PC-9 (cell line): ENCODE measurements at regions not wholly inside any gene's neighbourhood (a gene's known extent, or its start where the extent isn't known, plus 50 kb on each side); places are given as distances from the start of the nearest gene placed in this dataset.

ENCODE experiments used
- BruUV-seq: library from RNA; stranded (reverse); fragments of 400-500 nt; replicated peaks from 2 replicates; lab custom pipeline; 2021; lab: Mats Ljungman, UMichigan
- CTCF ChIA-PET: fragments of 300-600 bp; sonication (Branson Sonifier 250); formaldehyde crosslinking; loops from one replicate; lab custom pipeline; 2022; ENCODE audit warnings: antibody characterized with exemption; lab: Charles Lee
- POLR2A ChIA-PET: fragments of 300-600 bp; sonication (Branson Sonifier 250); formaldehyde crosslinking; loops from one replicate; lab custom pipeline; 2022; ENCODE audit warnings: antibody characterized with exemption; ENCODE audit not compliant: unreplicated experiment; lab: Charles Lee
- DNase-seq, 2 experiments: peaks; one replicate each; pipeline versions ENCODE4 v3.0.0 to v3.0.0-alpha.2; 2015 to 2022; ENCODE audit warnings: mixed read lengths in 1 of 2
- H2AFZ ChIP-seq: fragments of 200-600 bp; sonication (generic); 2 replicates; pipeline ENCODE4 v1.8.1; 2017; ENCODE audit warnings: antibody characterized with exemption
- H3F3A ChIP-seq: fragments of 200-600 bp; sonication (generic); 2 replicates; pipeline ENCODE4 v1.8.1; 2017; ENCODE audit warnings: antibody characterized with exemption, mild to moderate bottlenecking, low read depth; ENCODE audit not compliant: insufficient read depth
- H3K27ac ChIP-seq: fragments of 200-600 bp; sonication (generic); 2 replicates; pipeline ENCODE4 v1.6.1; 2016; ENCODE audit warnings: mixed run types
- H3K27me3 ChIP-seq: fragments of 200-600 bp; sonication (generic); 2 replicates; pipeline ENCODE4 v1.6.1; 2016; ENCODE audit warnings: low read depth, mixed run types; ENCODE audit not compliant: insufficient read depth
- H3K36me3 ChIP-seq: fragments of 200-600 bp; sonication (generic); 2 replicates; pipeline ENCODE4 v1.6.1; 2016; ENCODE audit warnings: low read depth, mixed run types
- H3K4me1 ChIP-seq: fragments of 200-600 bp; sonication (generic); replicated peaks from 2 replicates; pipeline ENCODE4 v1.6.1; 2016; ENCODE audit warnings: mixed run types; ENCODE audit not compliant: insufficient read depth
- H3K4me2 ChIP-seq: fragments of 200-600 bp; sonication (generic); 2 replicates; pipeline ENCODE4 v1.6.1; 2017; ENCODE audit warnings: mixed run types
- H3K4me3 ChIP-seq: fragments of 200-600 bp; sonication (generic); 2 replicates; pipeline ENCODE4 v1.6.1; 2016; ENCODE audit warnings: mixed run types
- H3K79me2 ChIP-seq: fragments of 200-600 bp; sonication (generic); 2 replicates; pipeline ENCODE4 v1.6.1; 2017; ENCODE audit warnings: low read depth, mixed run types
- H3K9me2 ChIP-seq: fragments of 200-600 bp; sonication (generic); 2 replicates; pipeline ENCODE4 v1.8.1; 2017; ENCODE audit warnings: mild to moderate bottlenecking; ENCODE audit not compliant: insufficient read depth
- H3K9me3 ChIP-seq: fragments of 200-600 bp; sonication (generic); 2 replicates; pipeline ENCODE4 v1.8.1; 2016; ENCODE audit warnings: low read depth; ENCODE audit not compliant: insufficient read depth
- H4K20me1 ChIP-seq: fragments of 200-600 bp; sonication (generic); 2 replicates; pipeline ENCODE4 v1.8.1; 2017; ENCODE audit not compliant: insufficient read depth
- CTCF ChIP-seq: fragments of 200-600 bp; sonication (generic); conservative IDR thresholded peaks from 2 replicates; pipeline ENCODE4 v1.6.1; 2017; ENCODE audit warnings: mixed run types, antibody characterized with exemption, mild to moderate bottlenecking, moderate library complexity
- EZH2 ChIP-seq: fragments of 200-600 bp; sonication (generic); IDR thresholded peaks from 2 replicates; pipeline ENCODE4 v1.8.0; 2017; ENCODE audit warnings: antibody characterized with exemption, low read depth
- intact Hi-C: fragments of 100-400 bp; cut with micrococcal nuclease; formaldehyde crosslinking; loops from one replicate; pipeline ENCODE4 v1.10.0; 2022; ENCODE audit not compliant: unreplicated experiment

- H3K27me3 ChIP-seq = no peaks in the 10 kb centered on the region
- H3F3A ChIP-seq = no peaks in the 10 kb centered on the region
- DNase-seq = no peak
- H3K9me2 ChIP-seq = no peaks in the 10 kb centered on the region
- no peak overlapping the region for H2AFZ ChIP-seq
- no peak overlapping the region for H3K4me3 ChIP-seq
- H3K9me3 ChIP-seq = no peaks in the 10 kb centered on the region
- POLR2A ChIA-PET = no interaction called here
- no peak overlapping the region for H3K4me2 ChIP-seq
- CTCF ChIA-PET = no interaction called here
- no peaks in the 10 kb centered on the region for H4K20me1 ChIP-seq
- no peaks in the 10 kb centered on the region for H3K36me3 ChIP-seq
- H3K4me1 ChIP-seq = no peaks in the 10 kb centered on the region
- intact Hi-C loops = no loop called here
- no TSS peak for BruUV-seq
- no peaks in the 10 kb centered on the region for H3K79me2 ChIP-seq
- TF ChIP-seq EZH2 = no peak
- no peak for TF ChIP-seq CTCF
- H3K27ac ChIP-seq = no peak overlapping the region
Measured at GRCh38 chr18:43531438-43531837, 254.1 kb upstream of the SYT4 start.

GRCh38 chr18:43533371-43533770, 256.1 kb upstream of the SYT4 start:
- no peaks in the 10 kb centered on the region for H3K9me2 ChIP-seq
- H3K27ac ChIP-seq = no peak overlapping the region
- H3K9me3 ChIP-seq = no peaks in the 10 kb centered on the region
- H4K20me1 ChIP-seq = no peaks in the 10 kb centered on the region
- H3K27me3 ChIP-seq = no peaks in the 10 kb centered on the region
- TF ChIP-seq EZH2 = no peak
- no peak for TF ChIP-seq CTCF
- intact Hi-C loops = no loop called here
- no TSS peak for BruUV-seq
- ChIA-PET CTCF (no interaction called here), POLR2A (no interaction called here)
- DNase-seq = no peak
- H3K4me1 ChIP-seq = no peaks in the 10 kb centered on the region
- H3K36me3 ChIP-seq = no peaks in the 10 kb centered on the region
- H2AFZ ChIP-seq = no peak overlapping the region
- H3F3A ChIP-seq = no peaks in the 10 kb centered on the region
- no peak overlapping the region for H3K4me3 ChIP-seq
- no peak overlapping the region for H3K4me2 ChIP-seq
- H3K79me2 ChIP-seq = no peaks in the 10 kb centered on the region

GRCh38 chr18:43534511-43534910, 257.2 kb upstream of the SYT4 start:
- CTCF ChIA-PET = interaction anchor here (0.6 kb wide), 1 partner anchor 44 kb away, joined by 5 read pairs; no protein-coding TSS in a partner anchor
- POLR2A ChIA-PET = no interaction called here
- no TSS peak for BruUV-seq
- no peaks in the 10 kb centered on the region for H3K27me3 ChIP-seq
- no peaks in the 10 kb centered on the region for H3F3A ChIP-seq
- intact Hi-C loops = no loop called here
- DNase-seq = no peak
- no peaks in the 10 kb centered on the region for H3K36me3 ChIP-seq
- H2AFZ ChIP-seq = no peak overlapping the region
- H3K4me1 ChIP-seq = no peaks in the 10 kb centered on the region
- no peaks in the 10 kb centered on the region for H4K20me1 ChIP-seq
- H3K9me2 ChIP-seq = no peaks in the 10 kb centered on the region
- TF ChIP-seq EZH2 = no peak
- no peak for TF ChIP-seq CTCF
- no peaks in the 10 kb centered on the region for H3K79me2 ChIP-seq
- no peak overlapping the region for H3K4me3 ChIP-seq
- H3K9me3 ChIP-seq = no peaks in the 10 kb centered on the region
- no peak overlapping the region for H3K27ac ChIP-seq
- no peak overlapping the region for H3K4me2 ChIP-seq
